ENCODE measurements at regions not wholly inside any gene's neighbourhood (a gene's known extent, or its start where the extent isn't known, plus 50 kb on each side); places are given as distances from the start of the nearest gene placed in this dataset.

GRCh38 chr12:66061076-66061475 is 69.5 kb downstream of the LLPH start:
- TF ChIP-seq MYC (IDR thresholded peaks at IDR 0.05; ENCODE audit: low read depth, low read length) (no peak), CTCF (IDR thresholded peaks at IDR 0.05; ENCODE audit: extremely low read depth in 1 of 2, insufficient read depth in 1 of 2, low read depth in 1 of 2, low read length in 2 of 2) (no peak), GATA2 (IDR thresholded peaks at IDR 0.05; ENCODE audit: insufficient read depth, insufficient read length, low read depth, low read length) (no peak), MAX (IDR thresholded peaks at IDR 0.05; ENCODE audit: insufficient read depth, insufficient read length) (no peak), FOS (IDR thresholded peaks at IDR 0.05; ENCODE audit: borderline replicate concordance, insufficient read depth, low read length) (no peak), POLR2A (IDR thresholded peaks at IDR 0.05; ENCODE audit: low read depth, low read length) (no peak), EZH2 (IDR thresholded peaks at IDR 0.05; ENCODE audit: borderline replicate concordance, low read depth, low read length, severe bottlenecking) (no peak), POLR2AphosphoS5 (IDR thresholded peaks at IDR 0.05; ENCODE audit: insufficient read depth, low read depth, low read length) (no peak), JUN (IDR thresholded peaks at IDR 0.05; ENCODE audit: borderline replicate concordance, insufficient read depth, insufficient read length, low read depth) (no peak)
- Histone ChIP-seq H3K27me3 (ENCODE audit: control insufficient read depth in 2 of 2, insufficient read depth in 2 of 2, low read length in 2 of 2) (peaks cover 2 to 7% of the 10 kb centered on the region in 2 experiments), H2AFZ (ENCODE audit: low read depth, low read length) (no peak overlapping the region), H3K27ac (ENCODE audit: insufficient read depth, low read depth, low read length) (no peak overlapping the region), H3K36me3 (ENCODE audit: control insufficient read depth in 2 of 2, extremely low read depth in 1 of 2, insufficient read depth in 2 of 2, low read length in 2 of 2) (no peaks in the 10 kb centered on the region), H4K20me1 (replicated peaks; ENCODE audit: control insufficient read depth, extremely low read depth, insufficient read depth, low read length) (no peaks in the 10 kb centered on the region), H3K79me2 (ENCODE audit: control insufficient read depth, insufficient read depth, low read length) (no peaks in the 10 kb centered on the region), H3K4me1 (ENCODE audit: control insufficient read depth, extremely low read depth, insufficient read depth, low read length) (peaks cover 10% of the 10 kb centered on the region), H3K9me1 (replicated peaks; ENCODE audit: control insufficient read depth, extremely low read depth, insufficient read depth, low read length) (no peaks in the 10 kb centered on the region), H3K4me3 (replicated peaks in 1 of 3; ENCODE audit: insufficient read depth in 1 of 3, low read depth in 1 of 3, low read length in 3 of 3) (no peak overlapping the region), H3K9me3 (replicated peaks; ENCODE audit: control insufficient read depth, insufficient read depth, low read length) (no peaks in the 10 kb centered on the region), H3K4me2 (ENCODE audit: insufficient read depth, low read length) (no peak overlapping the region), H3K9ac (replicated peaks; ENCODE audit: extremely low read depth, insufficient read depth, low read length) (no peak overlapping the region)
- intact Hi-C loops (cut with micrococcal nuclease) (no loop called here), dilution Hi-C loops (cut with MboI; ENCODE audit: extremely low pct_ligation_motif_present, low sequenced_read_pairs) (no loop called here)
- POLR2A ChIA-PET: no interaction called here
- FAIRE-seq: no peak
- DNase-seq (ENCODE audit: low read depth, low spot score): no peak
- CTCF ChIA-PET: interaction anchor here (1.6 to 2.4 kb wide), 3 partner anchors 12 to 26 kb away, joined by 3 to 6 read pairs (median 5); no protein-coding TSS in a partner anchor
- BruUV-seq (replicated peaks): no TSS peak
